Fibroblast of the aortic adventitia (primary cell): ENCODE measurements at regions not wholly inside any gene's neighbourhood (a gene's known extent, or its start where the extent isn't known, plus 50 kb on each side); places are given as distances from the start of the nearest gene placed in this dataset.

Source experiments
- DNase-seq: peaks from one replicate; pipeline ENCODE4 v3.0.0-alpha.2; 2010; ENCODE audit warnings: low read depth
- H3K4me3 ChIP-seq: 2 replicates; pipeline ENCODE4 v1.5.1; 2011; ENCODE audit warnings: low read depth, mild to moderate bottlenecking, control low read depth, low read length, moderate library complexity
- CTCF ChIP-seq: IDR thresholded peaks from 2 replicates; pipeline ENCODE4 v1.5.1; 2011; ENCODE audit warnings: mild to moderate bottlenecking, low read length, control low read depth, inconsistent platforms; ENCODE audit not compliant: insufficient read depth

- H3K4me3 ChIP-seq, result no peak overlapping the region
- DNase-seq, result no peak
- no peak for TF ChIP-seq CTCF
Observed at GRCh38 chr16:5323284-5324141, 225.9 kb upstream of the EEF2KMT start.

GRCh38 chr16:5321930-5322329 lies 224.3 kb upstream of the EEF2KMT start:
- no peak for TF ChIP-seq CTCF
- no peak for DNase-seq
- no peak overlapping the region for H3K4me3 ChIP-seq

GRCh38 chr16:5319799-5320198 lies 222.2 kb upstream of the EEF2KMT start:
- no peak for DNase-seq
- TF ChIP-seq CTCF, result no peak
- H3K4me3 ChIP-seq, result no peak overlapping the region

- DNase-seq, result no peak
- no peak for TF ChIP-seq CTCF
Observed at GRCh38 chr16:5315914-5316313, 218.3 kb upstream of the EEF2KMT start.

GRCh38 chr16:5314377-5314776 lies 216.8 kb upstream of the EEF2KMT start:
- TF ChIP-seq CTCF, result no peak
- H3K4me3 ChIP-seq, result no peak overlapping the region
- no peak for DNase-seq

More at GRCh38 chr16:5315914-5316313, 218.3 kb upstream of the EEF2KMT start:
- H3K4me3 ChIP-seq, result no peak overlapping the region

- TF ChIP-seq CTCF, result no peak
- no peak overlapping the region for H3K4me3 ChIP-seq
- no peak for DNase-seq
Observed at GRCh38 chr16:5309946-5310611, 212.5 kb upstream of the EEF2KMT start.
